Transverse colon (tissue), 4 donors: ENCODE measurements at regions not wholly inside any gene's neighbourhood (a gene's known extent, or its start where the extent isn't known, plus 50 kb on each side); places are given as distances from the start of the nearest gene placed in this dataset.

Experiments
- DNase-seq: peaks from one replicate; pipeline ENCODE4 v3.0.0-alpha.2; 2019
- H3K27ac ChIP-seq, 4 donors: fragments of 200-600 bp; sonication (generic); 2 replicates each; pipeline ENCODE4 v1.5.1; 2016 to 2018; ENCODE audit warnings: inconsistent platforms in 4 of 4
- H3K27me3 ChIP-seq: fragments of 200-600 bp; sonication (generic); 2 replicates; pipeline ENCODE4 v1.5.1; 2017; ENCODE audit warnings: inconsistent platforms
- H3K36me3 ChIP-seq, 4 donors: fragments of 200-600 bp; sonication (generic); 2 replicates each; pipeline ENCODE4 v1.5.1; 2017 to 2019; ENCODE audit warnings: inconsistent platforms in 4 of 4
- H3K4me1 ChIP-seq, 4 donors: fragments of 200-600 bp; sonication (generic); 2 replicates each; pipeline ENCODE4 v1.5.1; 2017 to 2020; ENCODE audit warnings: inconsistent platforms in 4 of 4
- H3K4me3 ChIP-seq, 4 donors: fragments of 200-600 bp; sonication (generic); 1 replicate in 1 of 4; 2 replicates in 3 of 4; pipeline versions ENCODE4 v1.5.1 to v1.6.1; 2017 to 2019; ENCODE audit warnings: inconsistent platforms in 4 of 4
- H3K9me3 ChIP-seq, 2 donors: fragments of 200-600 bp; sonication (generic); 2 replicates each; pipeline ENCODE4 v1.5.1; 2017 to 2019; ENCODE audit warnings: inconsistent platforms in 2 of 2
- CTCF ChIP-seq, 5 experiments: fragments of 200-600 bp in 3 of 5; fragments of 450-650 bp in 2 of 5; sonication (generic) in 3 of 5; IDR thresholded peaks; 1 replicate in 2 of 5; 2 replicates in 3 of 5; pipeline ENCODE4 v1.5.1; 2016 to 2017; ENCODE audit warnings: antibody characterized with exemption in 5 of 5, inconsistent platforms in 3 of 5, mild to moderate bottlenecking in 2 of 5, moderate library complexity in 1 of 5
- EP300 ChIP-seq: sonication (generic); formaldehyde crosslinking; IDR thresholded peaks from one replicate; pipeline ENCODE4 v1.6.1; 2017; ENCODE audit warnings: antibody characterized with exemption, low read depth
- POLR2A ChIP-seq: fragments of 450-650 bp; IDR thresholded peaks from one replicate; pipeline ENCODE4 v1.6.1; 2016; ENCODE audit warnings: antibody characterized with exemption, mild to moderate bottlenecking, moderate library complexity
- POLR2AphosphoS5 ChIP-seq, 3 donors: sonication (generic); formaldehyde crosslinking; IDR thresholded peaks; one replicate each; pipeline ENCODE4 v1.6.1; 2016; ENCODE audit warnings: antibody characterized with exemption in 3 of 3
- WGBS, 2 donors: methylation state at CpG; one replicate each; pipeline ENCODE4 v1.1.5; 2018; ENCODE audit warnings: low coverage in 1 of 2; 5-methylcytosine and 5-hydroxymethylcytosine counted together
- in situ Hi-C, 4 donors: fragments of 200-750 bp; cut with MboI; loops; one replicate each; pipeline versions ENCODE4 v1.15.0 to v1.15.1; 2017; ENCODE audit warnings: low sequenced_read_pairs in 3 of 4, low pct_ligation_motif_present in 1 of 4, low pct_unique_long_range_greater_than_20kb in 1 of 4
- intact Hi-C: fragments of 100-400 bp; cut with DNase I; formaldehyde crosslinking; loops from one replicate; pipeline ENCODE4 v1.15.1; 2023; ENCODE audit warnings: low total_unique reads

DNA sequence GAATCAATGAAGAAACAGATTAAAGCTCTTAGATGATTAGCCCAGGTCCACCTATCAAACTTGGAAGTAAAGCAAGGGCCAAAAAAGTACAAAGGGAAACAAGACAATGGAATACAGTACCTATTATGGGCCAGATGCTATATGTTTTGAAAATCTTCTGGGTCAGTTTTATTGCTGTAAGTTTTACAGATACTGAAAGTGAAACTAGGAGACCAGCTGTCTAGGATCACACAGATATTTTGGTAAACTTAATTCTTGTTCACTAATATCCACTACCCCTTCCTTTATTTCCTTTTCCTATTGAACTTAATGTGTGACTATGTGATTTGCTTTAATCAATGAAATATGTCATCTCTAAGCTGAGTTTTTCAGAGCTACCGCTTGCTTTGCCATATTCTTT is 505.4 kb upstream of the PITX2 start:
- intact Hi-C loops (no loop called here), in situ Hi-C loops (no loop called here)
- no peak for DNase-seq

GRCh38 chr4:111136438-111136837 is 513.6 kb upstream of the PITX2 start:
- Histone ChIP-seq H3K4me3 (no peak overlapping the region), H3K27me3 (no peaks in the 10 kb centered on the region), H3K9me3 (no peaks in the 10 kb centered on the region), H3K4me1 (no peaks in the 10 kb centered on the region), H3K36me3 (no peaks in the 10 kb centered on the region), H3K27ac (no peak overlapping the region)
- intact Hi-C loops = no loop called here
- TF ChIP-seq POLR2AphosphoS5 (IDR thresholded peaks at IDR 0.05) (no peak), POLR2A (no peak), CTCF (IDR thresholded peaks at IDR 0.05) (no peak)
- 77% methylated on average over 1 of the region's 1 CpG; no CpG with 5 or more reads in 1 of the 2 donors for WGBS, 2 donors
- in situ Hi-C loops = no loop called here
- DNase-seq = no peak

More for the DNA sequence above, 505.4 kb upstream of the PITX2 start:
- Histone ChIP-seq H3K27ac (no peak overlapping the region), H3K36me3 (no peaks in the 10 kb centered on the region), H3K9me3 (no peaks in the 10 kb centered on the region), H3K4me3 (no peak overlapping the region), H3K4me1 (no peaks in the 10 kb centered on the region), H3K27me3 (no peaks in the 10 kb centered on the region)
- WGBS, 2 donors = 71 to 89% methylated on average over 1 of the region's 1 CpG
- no peak for TF ChIP-seq CTCF (IDR thresholded peaks at IDR 0.05)
- TF ChIP-seq POLR2A = no peak
- TF ChIP-seq EP300 = no peak
- no peak for TF ChIP-seq POLR2AphosphoS5 (IDR thresholded peaks at IDR 0.05)

- Histone ChIP-seq H3K27ac (no peak overlapping the region), H3K9me3 (no peaks in the 10 kb centered on the region), H3K4me3 (no peak overlapping the region), H3K36me3 (no peaks in the 10 kb centered on the region), H3K4me1 (no peaks in the 10 kb centered on the region), H3K27me3 (no peaks in the 10 kb centered on the region)
- TF ChIP-seq POLR2A = no peak
- no peak for TF ChIP-seq CTCF (IDR thresholded peaks at IDR 0.05)
- TF ChIP-seq EP300 = no peak
- in situ Hi-C loops (no loop called here), intact Hi-C loops (no loop called here)
- no peak for DNase-seq
Measured at GRCh38 chr4:111136967-111137366, 514.1 kb upstream of the PITX2 start.

- Histone ChIP-seq H3K9me3 (no peaks in the 10 kb centered on the region), H3K27me3 (no peaks in the 10 kb centered on the region), H3K4me3 (no peak overlapping the region), H3K27ac (no peak overlapping the region), H3K4me1 (no peaks in the 10 kb centered on the region), H3K36me3 (no peaks in the 10 kb centered on the region)
- in situ Hi-C loops = no loop called here
- intact Hi-C loops = no loop called here
- TF ChIP-seq CTCF (IDR thresholded peaks at IDR 0.05) (no peak), POLR2AphosphoS5 (IDR thresholded peaks at IDR 0.05) (no peak), POLR2A (no peak), EP300 (no peak)
- DNase-seq = no peak
Measured at GRCh38 chr4:111143510-111143909, 520.6 kb upstream of the PITX2 start.
